ENCODE measurements at regions not wholly inside any gene's neighbourhood (a gene's known extent, or its start where the extent isn't known, plus 50 kb on each side); places are given as distances from the start of the nearest gene placed in this dataset.

- peak; percentile 99 for DNase-seq
Measured at GRCh38 chr5:155303120-155303519, 289.6 kb downstream of the KIF4B start.

DNA sequence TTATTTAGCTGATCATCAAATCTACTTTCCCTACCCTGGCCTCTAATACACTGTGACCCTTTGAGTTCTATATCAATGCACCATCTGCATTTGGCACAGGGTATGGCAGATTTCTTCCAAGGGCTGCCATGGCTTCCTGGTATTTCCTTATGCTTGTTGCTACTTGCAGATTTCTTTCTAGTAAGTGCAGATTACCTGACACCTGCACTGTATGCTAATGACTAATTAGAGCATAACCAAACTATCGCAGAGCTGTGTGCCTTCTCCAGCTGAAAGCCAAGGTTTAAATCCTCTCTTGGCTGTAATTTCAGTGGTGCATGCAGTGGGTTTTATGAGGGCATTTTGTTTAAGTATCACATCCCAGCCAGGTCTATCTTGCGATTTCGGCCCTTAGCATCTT is 293.7 kb downstream of the KIF4B start:
- no peak for DNase-seq

DNA sequence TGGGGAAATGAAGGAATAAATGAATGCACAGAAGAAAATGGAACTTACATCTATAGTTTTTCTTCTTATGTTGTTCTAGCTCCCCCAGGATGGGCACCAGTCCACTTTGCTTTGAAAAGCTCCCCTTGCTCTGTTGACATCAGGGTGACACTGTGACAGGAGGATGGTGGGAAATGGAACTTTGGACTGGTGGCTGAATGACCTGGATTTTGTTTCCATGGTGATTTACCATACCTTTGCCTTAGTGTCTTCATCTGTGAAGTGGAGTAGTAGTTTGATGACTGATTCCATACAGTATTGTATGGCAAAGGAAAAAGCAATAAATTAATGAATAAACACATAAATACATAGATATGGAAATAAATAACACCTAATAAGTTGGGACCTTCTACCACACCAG is 294.7 kb downstream of the KIF4B start:
- DNase-seq = no peak

DNA sequence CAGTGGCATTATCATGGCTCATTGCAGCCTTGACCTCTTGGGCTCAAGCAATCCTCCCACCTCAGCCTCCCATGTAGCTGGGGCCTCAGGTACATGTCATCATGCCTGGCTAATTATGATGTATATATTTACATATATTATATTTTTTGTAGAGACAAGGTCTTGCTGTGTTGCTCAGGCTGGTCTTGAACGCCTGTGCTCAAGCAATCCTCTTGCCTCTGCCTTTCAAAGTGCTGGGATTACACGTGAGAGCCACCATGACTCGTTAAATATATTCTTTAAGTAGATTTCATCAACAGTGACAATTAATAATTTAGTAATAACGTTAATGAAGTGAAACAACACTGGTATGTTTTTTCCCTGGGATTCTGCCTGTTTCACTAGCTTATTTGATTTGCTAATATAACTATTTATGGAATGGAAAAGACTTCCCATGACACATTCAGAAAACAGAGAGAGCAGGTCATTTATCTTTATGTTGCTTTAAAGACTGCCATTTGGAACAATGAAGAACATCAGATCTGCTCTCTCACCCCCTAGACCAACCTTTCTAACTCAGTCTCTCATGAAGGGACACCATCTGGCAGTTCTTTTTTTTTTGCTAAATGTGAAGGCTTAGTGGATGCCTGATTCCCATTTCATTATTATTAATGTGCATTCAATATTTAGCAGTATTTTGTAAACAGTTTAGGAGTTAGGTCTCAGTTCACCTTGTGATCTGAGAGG is 295.6 kb downstream of the KIF4B start:
- DNase-seq = no peak

DNA sequence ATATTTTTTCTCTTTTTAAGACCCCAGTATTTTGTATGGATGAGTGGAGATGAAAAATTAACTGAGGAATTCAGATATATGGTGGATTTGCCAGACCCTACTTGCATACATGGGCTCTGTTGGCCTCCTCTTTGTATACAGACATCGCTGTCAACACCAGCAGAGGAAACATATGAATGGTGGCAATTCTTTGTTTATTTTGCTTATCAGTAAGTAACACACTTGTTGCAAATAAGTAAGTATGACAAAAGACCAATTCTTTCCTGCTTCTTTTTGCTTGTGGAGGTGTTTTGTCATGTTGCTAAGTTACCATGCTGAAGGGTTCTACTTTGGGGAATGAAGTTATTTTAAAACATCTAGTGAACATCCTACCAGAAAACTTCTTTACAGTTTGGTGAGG is 298.2 kb downstream of the KIF4B start:
- no peak for DNase-seq

DNA sequence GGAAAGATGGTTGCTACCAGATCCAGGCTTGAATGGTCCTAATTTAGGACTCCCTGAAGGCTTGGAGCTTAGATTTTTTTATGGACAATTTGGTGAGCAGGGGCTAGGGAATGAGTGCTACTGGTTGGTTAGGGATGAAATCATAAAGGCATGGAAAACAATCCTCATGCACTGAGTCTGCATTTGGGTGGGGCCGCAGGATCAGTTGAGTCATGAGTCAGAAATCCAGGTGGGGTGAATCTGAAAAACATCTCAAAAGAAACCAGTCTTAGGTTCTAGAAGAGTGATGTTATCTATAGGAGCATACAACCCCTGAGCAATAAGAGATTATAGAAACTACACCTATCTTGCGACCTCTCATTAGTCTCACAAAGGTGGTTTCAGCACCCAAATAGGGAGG is 300.0 kb downstream of the KIF4B start:
- DNase-seq = no peak

- DNase-seq = no peak
Measured at GRCh38 chr5:155316070-155316714, 302.6 kb downstream of the KIF4B start.

DNA sequence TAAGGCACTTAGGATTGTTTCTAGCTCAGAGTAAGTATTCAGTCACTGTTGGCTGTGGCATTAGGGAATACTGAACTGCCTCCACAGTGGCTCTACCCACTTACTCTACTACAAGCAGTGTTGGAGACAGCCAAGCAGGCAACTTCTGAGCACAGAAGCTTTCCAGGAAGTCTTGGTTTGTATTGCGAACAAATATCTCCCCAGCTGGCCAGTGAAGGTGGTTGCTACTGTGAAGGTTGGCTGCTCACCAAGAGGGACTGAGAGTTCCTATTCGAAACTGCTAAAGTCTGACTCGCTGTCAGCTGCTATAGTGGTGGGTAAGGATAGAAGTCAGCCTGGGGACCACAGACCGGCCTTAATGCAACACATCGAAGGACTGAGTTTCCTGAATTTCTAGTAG is 319.1 kb downstream of the KIF4B start:
- peak; percentile 82 for DNase-seq

DNA sequence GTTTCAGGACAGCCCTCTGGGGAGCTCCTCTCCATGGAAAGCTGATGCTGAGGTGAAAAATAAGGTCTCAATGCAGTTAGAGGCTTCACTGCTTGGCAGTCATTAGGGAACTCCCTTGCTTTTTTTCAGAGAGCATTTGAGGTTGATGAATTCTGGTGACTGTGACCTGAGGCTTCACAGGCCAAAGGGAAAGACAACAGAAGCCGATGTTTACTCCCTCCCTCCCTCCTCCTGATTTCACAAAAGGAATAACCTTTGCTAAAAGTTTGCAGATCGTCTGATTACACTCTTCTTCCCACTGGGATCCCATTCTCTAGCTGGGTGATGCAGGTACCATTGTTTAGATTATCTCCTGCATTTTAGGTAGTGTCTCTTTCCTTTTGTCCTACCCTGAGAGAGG is 329.4 kb downstream of the KIF4B start:
- no peak for DNase-seq

GRCh38 chr5:155343468-155343867 is 329.9 kb downstream of the KIF4B start:
- peak; percentile 87 for DNase-seq

DNA sequence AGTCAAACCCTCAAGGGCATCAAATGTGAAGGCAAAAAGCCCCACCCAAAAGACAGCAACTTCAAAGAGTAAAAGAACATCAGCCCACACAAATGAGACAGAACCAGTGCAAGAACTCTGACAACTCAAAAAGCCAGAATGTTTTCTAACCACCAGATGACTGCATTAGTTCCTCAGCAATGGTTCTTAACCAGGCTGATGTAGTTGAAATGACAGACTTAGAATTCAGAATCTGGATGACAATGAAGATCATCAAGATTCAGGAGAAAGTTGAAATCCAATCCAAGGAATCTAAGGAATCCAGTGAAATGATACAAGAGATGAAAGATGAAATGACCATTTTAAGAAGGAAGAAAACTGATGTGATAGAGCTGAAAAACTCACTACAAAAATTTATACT is 339.7 kb downstream of the KIF4B start:
- DNase-seq = no peak

DNA sequence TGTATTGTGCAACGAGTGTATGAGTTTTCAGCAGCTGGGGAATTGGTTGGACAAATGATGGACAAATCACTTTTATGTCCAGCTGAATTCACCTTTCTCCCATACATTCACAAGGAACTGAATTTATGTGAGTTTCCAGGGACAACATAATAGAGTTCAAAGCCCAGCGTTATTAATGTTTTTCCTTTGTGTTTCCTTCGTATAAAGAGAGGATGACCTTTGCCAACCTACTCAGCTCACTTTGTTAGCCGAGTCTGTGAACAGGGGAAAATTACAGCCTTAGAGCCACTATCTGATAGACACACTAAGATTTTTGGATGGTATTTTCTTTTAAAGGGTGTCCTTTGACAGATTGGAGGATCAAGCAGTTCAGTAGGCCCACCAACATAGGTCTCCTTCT is 352.5 kb downstream of the KIF4B start:
- DNase-seq = no peak

- DNase-seq = no peak
Measured at GRCh38 chr5:155367841-155368240, 354.3 kb downstream of the KIF4B start.

DNA sequence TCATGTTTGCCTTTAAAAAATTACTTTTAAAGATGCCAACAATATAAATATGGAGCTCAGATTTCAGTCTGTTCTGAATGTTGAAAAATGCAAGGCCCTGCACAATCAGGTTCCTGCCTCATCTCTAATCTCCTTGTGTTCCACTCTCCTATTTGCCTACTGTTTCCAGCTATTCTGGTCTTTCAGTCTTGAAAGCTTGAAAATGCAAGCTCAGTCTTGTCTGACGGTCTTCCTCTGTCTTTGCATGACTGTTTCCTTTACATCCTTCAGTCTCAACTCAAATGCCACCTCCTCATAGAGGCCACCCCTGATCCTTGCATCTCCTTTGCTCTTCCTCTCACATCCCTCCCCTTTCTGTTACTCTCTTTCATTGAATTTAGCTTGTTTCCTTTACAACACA is 354.9 kb downstream of the KIF4B start:
- no peak for DNase-seq

- no peak for DNase-seq
Measured at GRCh38 chr5:155380480-155380879, 366.9 kb downstream of the KIF4B start.

GRCh38 chr5:155381654-155382053 is 368.1 kb downstream of the KIF4B start:
- no peak for DNase-seq

DNA sequence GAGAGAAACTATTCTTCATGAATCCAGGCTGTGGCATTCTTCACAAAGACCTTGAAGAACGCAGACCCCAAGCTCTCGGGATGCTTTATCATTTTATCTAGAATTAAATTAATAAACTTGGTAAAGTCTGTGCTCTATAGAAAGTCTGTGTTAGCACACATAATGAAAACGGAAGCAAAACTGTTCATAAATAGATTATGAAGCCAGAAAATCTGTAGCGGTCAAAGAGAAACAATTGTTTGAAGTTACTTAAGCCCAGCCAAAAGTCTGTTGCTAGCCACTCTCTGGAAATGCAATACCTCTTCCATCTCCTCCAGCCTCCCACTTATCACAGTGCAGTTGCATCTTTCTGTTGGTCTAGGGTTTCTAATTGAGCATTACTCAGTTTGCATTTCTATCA is 375.9 kb downstream of the KIF4B start:
- peak; percentile 67 for DNase-seq

DNA sequence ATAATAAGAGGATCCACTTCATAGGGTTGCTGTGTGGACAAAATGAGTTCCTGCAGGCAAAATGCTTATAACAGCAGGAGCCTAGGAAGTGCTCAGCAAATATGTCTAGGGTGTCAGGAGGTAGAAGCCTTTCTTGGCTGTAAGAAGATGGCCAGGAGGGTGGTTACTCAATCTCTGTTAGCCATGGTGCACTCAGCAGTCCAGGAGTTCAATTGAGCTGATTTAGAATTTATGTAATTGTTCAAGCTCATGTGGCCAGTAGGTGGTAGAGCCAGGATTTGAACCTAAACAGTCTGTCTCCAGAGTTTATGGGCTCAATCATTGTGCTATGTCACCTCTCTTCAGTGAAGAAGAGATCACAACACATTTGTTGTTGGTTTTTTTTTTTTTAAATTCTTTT is 381.2 kb downstream of the KIF4B start:
- DNase-seq = no peak

GRCh38 chr5:155402927-155403640 is 389.5 kb downstream of the KIF4B start:
- DNase-seq = no peak

- DNase-seq = peak; percentile 51
Measured at GRCh38 chr5:155406815-155407214, 393.3 kb downstream of the KIF4B start.

GRCh38 chr5:155408465-155408864 is 394.9 kb downstream of the KIF4B start:
- no peak for DNase-seq

DNA sequence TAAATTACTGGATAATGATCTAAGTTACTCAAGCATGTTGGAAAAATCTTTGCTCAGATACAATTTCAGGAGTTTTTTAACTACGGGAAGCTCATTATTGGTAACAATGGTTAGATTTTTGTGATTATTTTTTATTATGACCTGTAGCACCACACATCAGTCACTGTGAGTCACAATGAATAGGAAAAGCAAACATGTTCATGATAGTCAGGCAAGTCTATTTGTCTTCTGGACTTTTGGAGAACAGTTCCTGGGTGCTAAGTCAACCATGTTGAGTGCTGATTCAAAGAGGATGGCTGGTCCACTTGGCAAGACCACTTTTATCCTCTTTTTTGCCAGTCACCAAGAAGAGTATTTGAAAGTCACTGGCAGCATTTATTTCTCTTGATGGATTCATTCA is 403.2 kb downstream of the KIF4B start:
- DNase-seq = no peak

GRCh38 chr5:155418960-155419579 is 405.5 kb downstream of the KIF4B start:
- no peak for DNase-seq

DNA sequence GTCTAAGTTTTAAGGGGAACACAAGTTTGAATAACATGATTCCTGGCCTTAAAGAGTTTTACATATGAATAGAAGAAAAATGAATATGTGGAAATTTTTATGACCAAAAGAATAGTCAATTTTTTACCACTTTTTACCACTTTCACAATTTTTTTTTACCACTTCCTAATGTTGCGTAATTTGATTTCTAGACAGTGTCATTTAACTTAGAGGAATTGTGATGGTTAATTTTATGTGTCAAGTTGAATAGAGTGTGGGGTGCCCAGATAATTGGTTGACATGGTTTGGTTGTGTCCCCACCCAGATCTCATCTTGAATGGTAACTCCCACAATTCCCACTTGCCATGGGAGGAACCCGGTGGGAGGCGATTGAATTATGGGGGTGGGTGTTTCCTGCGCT is 416.6 kb downstream of the KIF4B start:
- DNase-seq = peak; percentile 19

All from MV-4-11 (cell line).